SHP77 (cell line): ENCODE measurements at regions not wholly inside any gene's neighbourhood (a gene's known extent, or its start where the extent isn't known, plus 50 kb on each side); places are given as distances from the start of the nearest gene placed in this dataset.

Experiments used
- DNase-seq, 2 experiments: peaks; one replicate each; lab custom pipeline; 2025; lab: John Stamatoyannopoulos, UW

DNA sequence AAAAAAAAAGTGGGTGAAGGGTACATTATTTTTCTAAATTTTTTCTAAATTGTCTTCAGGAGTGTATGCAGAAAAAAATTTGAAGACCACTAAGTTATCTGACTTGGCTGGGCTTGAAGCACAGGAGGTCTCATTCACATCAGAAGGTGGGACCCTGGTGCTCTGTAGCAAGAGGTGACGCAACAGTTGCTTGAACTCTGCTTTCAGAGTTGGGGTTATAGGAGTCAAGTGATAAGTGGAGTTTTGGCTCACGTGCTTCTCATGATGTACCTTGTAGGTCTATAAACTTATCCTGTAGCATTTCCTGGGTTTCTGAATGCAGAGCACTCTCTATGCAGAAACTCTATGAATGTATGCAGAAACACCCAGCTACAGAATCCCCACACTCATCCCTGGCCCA, 58.5 kb upstream of the FOXC1 start:
- no peak for DNase-seq

DNA sequence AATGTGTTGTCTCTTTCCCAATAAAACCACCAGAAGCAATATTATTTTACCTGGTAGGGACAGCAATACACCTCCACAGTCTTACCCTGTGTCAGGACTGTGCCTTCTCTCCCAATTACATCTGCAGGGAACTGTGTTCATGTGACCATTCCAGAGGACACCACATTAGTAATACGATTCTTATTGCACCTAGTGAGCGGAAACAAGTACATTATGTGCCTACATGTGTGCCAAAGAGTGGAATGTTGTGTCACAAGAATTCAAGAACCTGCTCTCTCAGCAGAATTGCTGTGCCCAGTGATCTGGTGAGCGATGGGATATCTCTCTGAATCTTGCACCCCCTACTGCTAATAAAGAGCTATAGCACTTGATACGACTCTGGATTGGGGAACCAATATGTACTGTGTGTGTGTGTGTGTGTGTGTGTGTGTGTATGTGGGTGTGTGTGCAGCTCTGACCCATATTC, 57.4 kb upstream of the FOXC1 start:
- no peak for DNase-seq

DNA sequence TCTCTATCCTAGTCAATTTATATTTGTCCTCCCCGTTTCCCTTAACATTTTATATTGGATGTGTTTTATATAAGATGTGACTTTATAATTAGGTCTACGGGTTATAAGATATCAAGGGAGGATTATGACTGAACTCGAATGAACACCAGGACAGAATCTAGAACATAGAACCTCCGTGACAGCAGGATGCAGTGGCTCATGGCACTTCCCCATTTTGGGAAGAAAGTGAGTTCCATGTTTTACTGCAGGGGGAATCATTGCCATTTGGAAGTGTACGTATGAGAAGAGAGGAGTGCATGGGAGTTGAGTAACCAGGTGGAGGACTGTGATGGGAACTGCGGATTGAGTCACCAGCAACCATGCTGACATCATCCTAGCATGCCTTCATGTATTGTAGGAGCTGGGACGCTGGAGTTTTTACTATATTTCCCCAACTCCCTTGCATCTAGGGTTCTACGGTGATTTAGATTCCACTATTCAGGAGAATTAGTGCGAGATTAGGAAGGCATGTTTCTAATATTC, 56.1 kb upstream of the FOXC1 start:
- no peak for DNase-seq

DNA sequence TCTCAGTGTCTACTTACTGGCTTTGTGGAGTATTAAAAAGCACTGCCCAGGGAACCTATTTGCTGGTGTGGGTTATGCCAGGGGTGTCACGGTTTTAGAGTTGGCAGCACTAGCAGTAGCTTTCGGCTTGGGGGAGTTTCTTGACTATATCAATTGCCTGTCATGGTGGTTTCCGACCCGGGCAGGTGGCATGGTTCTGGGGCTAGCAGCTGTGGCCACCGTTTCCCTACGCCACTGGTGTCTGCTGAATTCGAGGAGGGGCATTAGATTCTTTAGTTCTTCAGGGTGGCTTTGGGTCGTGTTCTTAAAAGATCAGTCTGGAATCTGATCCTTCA, 55.6 kb upstream of the FOXC1 start:
- no peak for DNase-seq

DNA sequence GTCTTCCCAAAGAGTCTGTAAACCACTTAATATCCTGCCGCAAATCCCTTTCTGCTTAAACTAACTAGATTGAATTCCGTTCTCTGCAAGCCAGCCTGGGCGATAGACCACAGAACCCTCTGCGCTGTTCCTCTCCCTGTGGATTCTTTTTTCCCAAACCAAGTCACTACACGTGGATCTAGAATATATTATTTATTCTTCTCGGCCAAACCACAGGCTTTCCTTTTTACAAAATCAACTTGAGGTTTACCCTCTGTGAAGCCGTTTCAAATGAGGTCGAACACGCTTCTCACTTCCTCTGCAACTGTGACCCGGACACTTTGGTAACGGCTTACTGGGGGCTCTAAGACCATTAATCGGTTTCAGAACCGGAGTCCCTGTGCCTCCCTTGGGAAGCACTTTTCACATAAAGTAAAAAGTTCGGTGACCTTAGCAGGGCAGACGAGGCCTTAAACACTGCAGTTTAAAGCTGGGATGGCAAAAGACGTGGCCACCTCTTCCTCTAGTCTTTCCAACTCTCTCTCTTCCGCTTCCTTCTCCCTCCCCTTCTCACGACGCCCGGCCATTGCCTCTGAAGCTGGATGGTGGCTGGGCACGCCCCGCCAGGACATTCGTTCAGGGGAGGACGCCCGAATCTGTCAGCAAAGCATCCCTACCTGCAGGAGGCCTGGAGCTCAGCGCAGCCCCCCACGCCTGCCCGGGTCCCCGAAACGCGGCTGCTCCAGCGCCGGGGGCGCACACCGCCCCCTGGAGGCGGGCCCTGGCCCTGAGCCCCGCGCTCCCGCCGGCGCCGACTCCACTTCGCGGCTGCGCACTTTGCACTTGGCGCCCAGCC, 55.0 kb upstream of the FOXC1 start:
- no peak for DNase-seq

DNA sequence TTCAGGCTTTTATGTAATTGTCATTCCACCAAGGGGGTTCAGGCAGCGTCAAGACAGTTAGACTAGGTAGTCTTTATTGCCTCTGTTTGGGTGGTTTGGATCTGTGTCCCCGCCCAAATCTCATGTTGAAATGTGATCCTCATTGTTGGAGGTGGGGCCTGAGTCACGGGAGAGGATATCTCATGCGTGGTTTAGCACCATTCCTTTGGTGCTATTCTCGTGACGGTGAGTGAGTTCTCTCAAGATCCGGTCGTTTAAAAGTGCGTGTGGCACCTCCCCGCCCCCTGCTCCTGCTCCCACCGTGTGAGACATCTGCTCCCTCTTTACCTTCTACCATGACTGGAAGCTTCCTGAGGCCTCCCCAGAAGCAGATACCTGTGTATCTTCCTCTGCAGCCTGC, 51.3 kb upstream of the FOXC1 start:
- DNase-seq, result no peak
